ENCODE measurements at regions not wholly inside any gene's neighbourhood (a gene's known extent, or its start where the extent isn't known, plus 50 kb on each side); places are given as distances from the start of the nearest gene placed in this dataset.
A peak's percentile ranks its signal among the peaks of the same experiment; 100 is the strongest.
"Not testable (repeated sequence)": the region's sequence is repeated elsewhere in the genome, so short reads cannot be mapped to it uniquely, and the experiment has no call there.

DNA sequence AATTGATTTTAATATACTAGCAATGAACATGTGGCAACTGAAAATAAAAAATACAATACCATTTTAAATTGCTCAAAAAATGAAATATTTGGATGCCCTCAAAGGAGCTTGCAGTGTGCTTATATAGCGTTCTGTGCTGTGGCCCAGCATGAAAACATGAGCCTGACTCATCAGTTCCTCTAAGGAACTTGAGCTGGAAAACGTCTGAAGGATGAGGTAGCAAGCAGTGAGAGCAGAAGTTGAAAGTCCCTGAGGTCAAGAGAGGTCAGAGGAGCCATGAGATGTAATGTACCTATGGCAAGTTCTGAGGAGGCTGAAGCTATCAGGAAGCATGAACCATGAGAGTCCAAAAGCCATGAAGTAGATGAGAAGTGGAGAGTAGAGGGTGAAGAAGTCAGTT lies 59.7 kb downstream of the HMGB3 start:
- Mint-ChIP-seq H3K4me1 (no peaks in the 10 kb centered on the region), H3K27ac (no peak overlapping the region), H3K4me3 (no peak overlapping the region), H3K27me3 (peaks cover 1% of the 10 kb centered on the region), H3K9me3 (no peaks in the 10 kb centered on the region), H3K36me3 (ENCODE audit: low read depth) (no peaks in the 10 kb centered on the region)
- intact Hi-C loops (cut with micrococcal nuclease), result no loop called here
- peak; percentile 8 for DNase-seq

DNA sequence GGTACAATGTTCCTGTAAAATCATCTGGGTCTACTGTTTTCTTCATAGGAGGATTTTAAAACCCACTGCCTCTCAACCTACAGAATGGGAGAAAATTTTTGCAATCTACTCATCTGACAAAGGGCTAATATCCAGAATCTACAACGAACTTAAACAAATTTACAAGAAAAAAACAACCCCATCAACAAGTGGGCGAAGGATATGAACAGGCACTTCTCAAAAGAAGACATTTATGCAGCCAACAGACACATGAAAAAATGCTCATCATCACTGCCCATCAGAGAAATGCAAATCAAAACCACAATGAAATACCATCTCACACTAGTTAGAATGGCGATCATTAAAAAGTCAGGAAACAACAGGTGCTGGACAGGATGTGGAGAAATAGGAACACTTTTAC lies 83.2 kb downstream of the HMGB3 start:
- H3K4me1 Mint-ChIP-seq; DNase-seq; intact Hi-C loops (cut with micrococcal nuclease); H3K4me3 Mint-ChIP-seq; H3K27ac Mint-ChIP-seq; H3K9me3 Mint-ChIP-seq; H3K36me3 Mint-ChIP-seq (ENCODE audit: low read depth); H3K27me3 Mint-ChIP-seq: not testable (repeated sequence)

GRCh38 chrX:151073767-151074166 lies 90.6 kb downstream of the HMGB3 start:
- no peak for DNase-seq
- Mint-ChIP-seq H3K27me3 (no peaks in the 10 kb centered on the region), H3K4me3 (no peak overlapping the region), H3K27ac (no peak overlapping the region), H3K4me1 (no peaks in the 10 kb centered on the region), H3K9me3 (no peaks in the 10 kb centered on the region), H3K36me3 (ENCODE audit: low read depth) (no peaks in the 10 kb centered on the region)
- intact Hi-C loops (cut with micrococcal nuclease), result no loop called here

- no peak overlapping the region for H3K4me3 Mint-ChIP-seq
- no peak overlapping the region for H3K27ac Mint-ChIP-seq
- intact Hi-C loops (cut with micrococcal nuclease), result loop anchor here (10.0 kb wide), 1 partner anchor 206 kb away; no protein-coding TSS in a partner anchor
- H3K36me3 Mint-ChIP-seq (ENCODE audit: low read depth), result no peaks in the 10 kb centered on the region
- H3K27me3 Mint-ChIP-seq, result peaks cover 22% of the 10 kb centered on the region
- no peak for DNase-seq
- peaks cover 1% of the 10 kb centered on the region for H3K4me1 Mint-ChIP-seq
- H3K9me3 Mint-ChIP-seq, result no peaks in the 10 kb centered on the region
These were observed 95.4 kb upstream of the GPR50 start for GRCh38 chrX:151081016-151081415.

DNA sequence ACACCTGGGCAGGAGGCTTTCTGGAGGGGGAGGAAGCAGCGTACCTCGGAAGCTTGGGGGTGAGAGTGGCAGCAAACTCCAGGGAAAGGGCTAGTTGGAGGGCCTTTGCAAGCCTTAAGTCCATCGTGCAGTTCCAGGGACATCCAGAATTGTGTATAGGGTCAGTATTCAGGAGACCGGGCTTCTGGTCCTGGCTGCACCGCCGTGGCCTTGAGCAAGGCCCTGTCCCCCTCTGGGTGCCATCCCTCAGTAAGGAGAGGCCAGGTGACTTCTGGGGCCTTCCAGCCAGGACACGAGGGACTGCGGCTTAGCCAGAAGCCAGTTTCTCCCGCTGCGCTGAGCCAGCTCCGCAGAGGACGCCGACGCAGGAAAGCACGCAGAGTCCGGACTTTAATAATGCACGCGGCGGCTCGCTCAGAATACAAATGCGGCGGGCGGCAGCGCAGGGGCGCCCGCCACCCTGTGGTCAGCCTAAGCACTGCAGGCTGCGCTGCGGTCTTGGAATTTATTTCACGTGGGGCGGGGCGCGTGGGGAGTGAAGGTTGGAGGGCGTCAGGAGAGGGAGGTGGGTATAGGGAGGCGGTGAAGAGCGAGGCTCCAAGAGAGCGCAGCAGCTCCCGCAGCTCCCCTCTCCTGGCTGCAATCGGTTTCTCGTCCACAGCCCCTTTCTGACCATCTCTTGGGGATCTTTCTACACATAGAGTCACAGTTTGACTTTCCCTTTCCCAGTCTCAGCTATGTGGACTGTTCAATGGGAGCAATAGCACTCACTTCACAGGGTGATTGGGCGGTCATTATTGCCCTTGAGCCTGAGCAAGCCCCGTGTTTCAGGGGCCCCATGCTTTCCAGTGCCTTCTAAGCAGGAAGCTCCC lies 94.1 kb upstream of the GPR50 start:
- H3K4me3 Mint-ChIP-seq, result no peak overlapping the region
- H3K9me3 Mint-ChIP-seq, result no peaks in the 10 kb centered on the region

DNA sequence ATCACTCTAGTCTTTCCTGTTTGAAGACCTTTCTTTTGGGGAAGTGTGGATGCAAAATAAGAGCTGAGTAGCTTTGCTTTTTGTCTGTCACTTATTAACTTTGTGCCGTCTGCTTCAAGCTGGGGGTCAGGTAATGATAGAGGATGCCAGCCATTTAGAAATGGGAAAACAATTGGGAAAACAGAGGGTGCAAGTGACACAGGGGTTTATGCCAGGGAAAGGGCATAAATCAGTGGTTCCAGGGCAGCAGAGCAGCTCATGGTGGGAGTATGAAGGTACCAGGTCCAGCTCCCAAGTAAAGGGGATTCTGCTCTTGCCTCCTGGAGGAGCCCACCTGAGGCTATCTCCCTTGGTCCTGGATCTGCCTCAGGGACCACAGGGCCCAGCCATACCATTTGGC lies 91.9 kb upstream of the GPR50 start:
- no peaks in the 10 kb centered on the region for H3K36me3 Mint-ChIP-seq (ENCODE audit: low read depth)
- H3K4me1 Mint-ChIP-seq, result peaks cover 1% of the 10 kb centered on the region
- DNase-seq, result no peak
- H3K4me3 Mint-ChIP-seq, result no peak overlapping the region
- peaks cover 21% of the 10 kb centered on the region for H3K27me3 Mint-ChIP-seq
- intact Hi-C loops (cut with micrococcal nuclease), result loop anchor here (10.0 kb wide), 1 partner anchor 210 kb away; no protein-coding TSS in a partner anchor
- no peak overlapping the region for H3K27ac Mint-ChIP-seq
- no peaks in the 10 kb centered on the region for H3K9me3 Mint-ChIP-seq

More for the DNA sequence above, 94.1 kb upstream of the GPR50 start:
- intact Hi-C loops (cut with micrococcal nuclease), result loop anchor here (1.0 to 10.0 kb wide), 3 partner anchors 100 to 310 kb away; partner anchors contain the start of gene HMGB3
- peaks cover 22% of the 10 kb centered on the region for H3K27me3 Mint-ChIP-seq
- peaks cover 1% of the 10 kb centered on the region for H3K4me1 Mint-ChIP-seq
- no peak overlapping the region for H3K27ac Mint-ChIP-seq
- H3K36me3 Mint-ChIP-seq (ENCODE audit: low read depth), result no peaks in the 10 kb centered on the region
- peak; percentile 86 for DNase-seq

DNA sequence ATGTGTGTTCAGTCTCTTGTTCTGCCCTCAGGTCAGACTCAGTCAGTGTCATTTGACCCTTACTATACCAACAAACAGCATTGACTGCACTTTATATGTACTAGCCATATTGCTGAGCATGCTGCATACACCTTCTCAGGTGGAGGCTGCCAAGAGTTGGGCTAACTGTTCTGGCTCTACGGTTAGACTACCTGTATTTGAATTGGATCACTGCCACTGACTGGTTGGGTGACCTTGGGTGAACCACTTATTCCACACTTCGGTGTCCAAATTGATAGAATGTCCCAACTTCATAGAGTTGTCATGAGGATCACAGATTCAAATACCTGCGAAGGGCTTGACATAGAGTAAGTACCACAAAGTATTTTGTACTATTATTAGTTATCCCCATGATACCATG lies 91.2 kb upstream of the GPR50 start:
- Mint-ChIP-seq H3K36me3 (ENCODE audit: low read depth) (no peaks in the 10 kb centered on the region), H3K4me1 (peaks cover 1% of the 10 kb centered on the region), H3K9me3 (no peaks in the 10 kb centered on the region), H3K27me3 (peaks cover 21% of the 10 kb centered on the region), H3K27ac (no peak overlapping the region), H3K4me3 (no peak overlapping the region)
- intact Hi-C loops (cut with micrococcal nuclease), result loop anchor here (10.0 kb wide), 1 partner anchor 210 kb away; no protein-coding TSS in a partner anchor
- DNase-seq, result no peak

DNA sequence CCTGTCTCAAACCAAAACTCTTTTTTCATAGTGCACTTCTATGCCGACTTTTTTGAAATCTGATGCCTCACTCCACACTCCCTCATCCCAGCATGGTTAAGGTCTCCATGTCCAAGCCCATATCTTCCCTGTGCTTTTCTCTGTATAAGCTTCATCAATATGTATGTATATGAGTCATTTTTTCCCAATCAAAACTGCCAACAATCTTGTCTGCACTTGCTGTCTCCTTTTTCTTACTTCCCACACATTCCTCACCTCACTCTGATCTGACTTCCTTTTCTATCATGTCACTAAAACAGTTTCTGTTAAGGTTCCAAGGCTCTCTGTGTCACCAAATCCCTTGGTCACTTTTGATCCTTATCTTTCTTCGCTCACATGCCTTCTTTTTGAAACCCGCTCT lies 88.2 kb upstream of the GPR50 start:
- H3K4me1 Mint-ChIP-seq, result no peaks in the 10 kb centered on the region
- H3K9me3 Mint-ChIP-seq, result no peaks in the 10 kb centered on the region
- peaks cover 20% of the 10 kb centered on the region for H3K27me3 Mint-ChIP-seq
- no peaks in the 10 kb centered on the region for H3K36me3 Mint-ChIP-seq (ENCODE audit: low read depth)
- intact Hi-C loops (cut with micrococcal nuclease), result loop anchor here (10.0 kb wide), 1 partner anchor 213 kb away; no protein-coding TSS in a partner anchor
- no peak overlapping the region for H3K27ac Mint-ChIP-seq
- no peak for DNase-seq
- no peak overlapping the region for H3K4me3 Mint-ChIP-seq

DNA sequence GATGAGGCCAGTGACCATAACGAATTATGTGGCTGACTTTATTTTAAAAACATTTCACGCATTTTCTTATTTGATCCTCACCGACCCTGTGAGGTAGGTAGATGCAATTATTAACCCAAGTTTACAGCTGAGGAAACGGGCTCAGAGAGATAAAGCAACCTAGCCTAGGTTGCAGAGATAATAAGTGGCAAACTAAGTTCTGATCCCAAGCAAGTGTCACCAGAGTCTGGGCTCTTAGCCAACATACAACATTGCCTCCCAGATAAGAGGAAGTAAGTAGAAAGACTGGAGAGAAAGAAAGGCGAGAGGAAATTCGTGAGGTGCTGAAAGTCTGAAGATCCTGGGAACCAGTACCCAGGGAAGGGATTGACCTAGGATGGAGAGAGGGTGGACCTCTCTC lies 77.4 kb upstream of the GPR50 start:
- Mint-ChIP-seq H3K27me3 (peaks cover 2% of the 10 kb centered on the region), H3K9me3 (no peaks in the 10 kb centered on the region), H3K36me3 (ENCODE audit: low read depth) (no peaks in the 10 kb centered on the region), H3K27ac (no peak overlapping the region), H3K4me3 (no peak overlapping the region), H3K4me1 (no peaks in the 10 kb centered on the region)
- intact Hi-C loops (cut with micrococcal nuclease), result no loop called here
- DNase-seq, result no peak

- H3K4me3 Mint-ChIP-seq, result no peak overlapping the region
- H3K36me3 Mint-ChIP-seq (ENCODE audit: low read depth), result no peaks in the 10 kb centered on the region
- H3K9me3 Mint-ChIP-seq, result no peaks in the 10 kb centered on the region
- intact Hi-C loops (cut with micrococcal nuclease), result no loop called here
- no peaks in the 10 kb centered on the region for H3K4me1 Mint-ChIP-seq
- H3K27ac Mint-ChIP-seq, result no peak overlapping the region
- peaks cover 2% of the 10 kb centered on the region for H3K27me3 Mint-ChIP-seq
- no peak for DNase-seq
These were observed 75.6 kb upstream of the GPR50 start for GRCh38 chrX:151100799-151101198.

DNA sequence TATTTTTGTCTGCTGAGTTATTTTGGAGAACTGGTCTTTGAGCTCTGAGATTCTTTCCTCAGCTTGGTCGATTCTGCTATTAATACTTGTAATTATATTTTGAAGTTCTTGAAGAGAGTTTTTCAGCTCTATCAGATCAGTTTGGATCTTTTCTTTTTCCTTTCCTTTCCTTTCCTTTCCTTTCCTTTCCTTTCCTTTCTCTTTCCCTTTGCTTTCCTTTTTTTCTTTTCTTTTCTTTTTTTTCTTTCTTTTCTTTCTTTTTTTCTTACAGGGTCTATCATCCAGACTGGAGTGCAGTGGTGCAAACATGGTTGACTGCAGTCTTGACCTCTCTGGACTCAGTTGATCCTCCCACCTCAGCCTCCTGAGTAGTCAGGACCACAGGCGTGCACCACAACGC lies 63.2 kb upstream of the GPR50 start:
- H3K4me3 Mint-ChIP-seq; H3K4me1 Mint-ChIP-seq; H3K9me3 Mint-ChIP-seq; H3K27me3 Mint-ChIP-seq; H3K36me3 Mint-ChIP-seq (ENCODE audit: low read depth); DNase-seq; H3K27ac Mint-ChIP-seq; intact Hi-C loops (cut with micrococcal nuclease): not testable (repeated sequence)
